Mesenchymal stem cell (in vitro differentiated cells and primary cell): ENCODE measurements at regions not wholly inside any gene's neighbourhood (a gene's known extent, or its start where the extent isn't known, plus 50 kb on each side); places are given as distances from the start of the nearest gene placed in this dataset.

Experiments used
- DNase-seq: peaks from one replicate; pipeline ENCODE4 v3.0.0-alpha.2; 2013
- H2AFZ ChIP-seq: one replicate; pipeline ENCODE4 v1.6.1; 2013; ENCODE audit warnings: low read depth, mild to moderate bottlenecking, control low read depth, inconsistent platforms, low read length, moderate library complexity
- H2AK5ac ChIP-seq: 2 replicates; pipeline ENCODE4 v1.6.1; 2013; ENCODE audit warnings: low read length, moderate library complexity, mild to moderate bottlenecking, inconsistent platforms; ENCODE audit not compliant: severe bottlenecking
- H2BK120ac ChIP-seq: one replicate; pipeline ENCODE4 v1.6.1; 2013; ENCODE audit warnings: low read depth, mild to moderate bottlenecking, inconsistent platforms, low read length, moderate library complexity
- H2BK12ac ChIP-seq, 2 experiments: one replicate each; pipeline ENCODE4 v1.6.1; 2013; ENCODE audit warnings: inconsistent platforms in 2 of 2, low read length in 2 of 2, mild to moderate bottlenecking in 2 of 2, moderate library complexity in 2 of 2, control low read depth in 1 of 2
- H2BK15ac ChIP-seq: one replicate; pipeline ENCODE4 v1.6.1; 2013; ENCODE audit warnings: mild to moderate bottlenecking, low read depth, inconsistent platforms; ENCODE audit not compliant: poor library complexity, severe bottlenecking
- H2BK5ac ChIP-seq: 2 replicates; pipeline ENCODE4 v1.6.1; 2013; ENCODE audit warnings: low read depth, mild to moderate bottlenecking, low read length, control low read depth, inconsistent platforms; ENCODE audit not compliant: poor library complexity, severe bottlenecking
- H3K14ac ChIP-seq, 2 experiments: one replicate each; pipeline ENCODE4 v1.6.1; 2013; ENCODE audit warnings: inconsistent platforms in 2 of 2, low read length in 2 of 2, control low read depth in 1 of 2, mild to moderate bottlenecking in 1 of 2, moderate library complexity in 1 of 2
- H3K18ac ChIP-seq, 2 experiments: one replicate each; pipeline ENCODE4 v1.6.1; 2013; ENCODE audit warnings: inconsistent platforms in 2 of 2, low read length in 2 of 2, control low read depth in 1 of 2, low read depth in 1 of 2, mild to moderate bottlenecking in 1 of 2
- H3K23ac ChIP-seq, 2 experiments: one replicate each; pipeline ENCODE4 v1.6.1; 2013; ENCODE audit warnings: inconsistent platforms in 2 of 2, low read length in 2 of 2, mild to moderate bottlenecking in 2 of 2, moderate library complexity in 2 of 2, control low read depth in 1 of 2
- H3K27ac ChIP-seq: 2 replicates; pipeline ENCODE4 v1.5.1; 2013; ENCODE audit warnings: mild to moderate bottlenecking, moderate library complexity, low read length, control low read depth, inconsistent platforms; ENCODE audit not compliant: poor library complexity, severe bottlenecking
- H3K27me3 ChIP-seq, 2 experiments: 2 replicates each; pipeline versions ENCODE4 v1.6.1 to v1.7.0; 2013; ENCODE audit warnings: low read length in 2 of 2, mild to moderate bottlenecking in 2 of 2, moderate library complexity in 2 of 2, control low read depth in 1 of 2, inconsistent platforms in 1 of 2; ENCODE audit not compliant: control insufficient read depth in 1 of 2, insufficient read depth in 1 of 2
- H3K36me3 ChIP-seq, 2 experiments: 2 replicates each; pipeline versions ENCODE4 v1.6.1 to v1.7.0; 2013; ENCODE audit warnings: low read length in 2 of 2, control low read depth in 1 of 2, inconsistent platforms in 1 of 2, low read depth in 1 of 2, mild to moderate bottlenecking in 1 of 2; ENCODE audit not compliant: insufficient read depth in 2 of 2, control insufficient read depth in 1 of 2
- H3K4ac ChIP-seq, 2 experiments: one replicate each; pipeline ENCODE4 v1.6.1; 2013; ENCODE audit warnings: inconsistent platforms in 2 of 2, low read length in 2 of 2, mild to moderate bottlenecking in 2 of 2, moderate library complexity in 2 of 2, control low read depth in 1 of 2, low read depth in 1 of 2
- H3K4me1 ChIP-seq: 2 replicates; pipeline ENCODE4 v1.6.1; 2013; ENCODE audit warnings: low read depth, low read length, control low read depth; ENCODE audit not compliant: control insufficient read depth, insufficient read depth
- H3K4me2 ChIP-seq: 2 replicates; pipeline ENCODE4 v1.6.1; 2013; ENCODE audit warnings: low read length, mild to moderate bottlenecking, inconsistent platforms; ENCODE audit not compliant: poor library complexity, severe bottlenecking
- H3K4me3 ChIP-seq, 2 experiments: 2 replicates each; pipeline versions ENCODE4 v1.5.1 to v1.7.0; 2013; ENCODE audit warnings: low read length in 2 of 2, mild to moderate bottlenecking in 2 of 2, control low read depth in 1 of 2, low read depth in 1 of 2; ENCODE audit not compliant: insufficient read depth in 1 of 2
- H3K79me1 ChIP-seq: replicated peaks from 2 replicates; pipeline ENCODE4 v1.6.1; 2013; ENCODE audit warnings: mild to moderate bottlenecking, control low read depth, low read length, inconsistent platforms; ENCODE audit not compliant: poor library complexity, severe bottlenecking
- H3K9ac ChIP-seq: 2 replicates; pipeline ENCODE4 v1.7.0; 2013; ENCODE audit warnings: mild to moderate bottlenecking, low read length, moderate library complexity
- H3K9me3 ChIP-seq: 2 replicates; pipeline ENCODE4 v1.7.0; 2013; ENCODE audit warnings: mild to moderate bottlenecking, low read length; ENCODE audit not compliant: control insufficient read depth
- H4K8ac ChIP-seq: one replicate; pipeline ENCODE4 v1.6.1; 2013; ENCODE audit warnings: inconsistent platforms, mild to moderate bottlenecking, low read length, moderate library complexity
- H4K91ac ChIP-seq: one replicate; pipeline ENCODE4 v1.6.1; 2013; ENCODE audit warnings: mild to moderate bottlenecking, low read length, inconsistent platforms
- WGBS: methylation state at CpG from one replicate; pipeline ENCODE4 v1.1.7; 2013; ENCODE audit warnings: mixed read lengths; 5-methylcytosine and 5-hydroxymethylcytosine counted together

DNA sequence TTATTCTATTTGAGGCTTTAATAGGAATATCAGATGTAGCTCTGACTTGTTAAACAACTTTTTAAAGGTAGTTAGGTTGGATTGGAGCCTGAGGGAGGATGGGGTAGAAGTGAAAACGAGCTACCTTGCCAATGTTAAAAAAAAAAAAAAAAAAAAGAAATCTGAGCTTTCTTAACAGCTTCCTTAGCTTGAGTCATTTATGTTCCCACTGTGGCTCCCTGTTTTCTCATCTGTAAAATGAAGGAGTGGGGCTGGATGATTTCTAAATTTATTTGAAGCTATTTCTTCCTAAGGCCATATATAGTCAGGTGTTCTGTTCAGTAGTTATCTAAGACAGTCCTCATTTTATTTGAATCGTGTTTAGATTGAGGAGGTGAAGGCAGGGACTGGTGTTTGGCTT lies 105.7 kb downstream of the EDEM1 start:
- Histone ChIP-seq H4K8ac (no peak overlapping the region), H3K18ac (no peak overlapping the region), H3K4me2 (no peak overlapping the region), H2BK12ac (no peak overlapping the region), H3K4me3 (no peak overlapping the region), H2AK5ac (no peak overlapping the region), H3K23ac (no peak overlapping the region), H2BK120ac (no peak overlapping the region), H3K4me1 (no peaks in the 10 kb centered on the region), H3K9me3 (peaks cover 3% of the 10 kb centered on the region), H3K27me3 (no peaks in the 10 kb centered on the region), H3K14ac (no peak overlapping the region), H2BK5ac (no peak overlapping the region), H4K91ac (no peak overlapping the region), H2BK15ac (no peak overlapping the region), H3K9ac (no peak overlapping the region), H3K79me1 (no peaks in the 10 kb centered on the region), H3K27ac (no peak overlapping the region), H2AFZ (no peak overlapping the region), H3K36me3 (no peaks in the 10 kb centered on the region), H3K4ac (no peak overlapping the region)
- WGBS, result 52% methylated on average over 1 of the region's 2 CpGs
- DNase-seq, result no peak

DNA sequence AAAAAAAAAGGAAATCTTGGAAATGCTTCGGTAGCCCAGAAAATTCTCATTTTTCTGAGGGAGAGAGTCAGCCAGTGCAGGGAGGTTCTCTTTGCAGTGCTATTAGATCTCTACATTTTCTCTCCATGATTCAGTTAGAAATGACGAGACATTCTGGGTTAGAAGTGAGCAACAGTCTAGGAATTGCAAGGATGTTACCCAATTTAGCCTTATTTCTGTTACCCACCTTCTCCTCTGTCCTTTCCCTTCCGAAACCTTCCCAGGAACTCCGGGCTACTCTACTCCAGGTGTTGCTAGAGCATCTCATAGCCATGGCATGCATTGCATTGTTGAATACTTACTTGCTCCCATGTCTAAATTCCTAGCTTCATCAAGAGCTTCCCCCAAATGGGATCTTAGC lies 106.8 kb downstream of the EDEM1 start:
- Histone ChIP-seq H3K23ac (no peak overlapping the region), H2BK5ac (no peak overlapping the region), H2AFZ (no peak overlapping the region), H3K9me3 (no peaks in the 10 kb centered on the region), H2BK120ac (no peak overlapping the region), H4K91ac (no peak overlapping the region), H3K18ac (no peak overlapping the region), H3K14ac (no peak overlapping the region), H3K4ac (no peak overlapping the region), H3K27ac (no peak overlapping the region), H3K4me2 (no peak overlapping the region), H2AK5ac (no peak overlapping the region), H3K4me1 (no peaks in the 10 kb centered on the region), H3K36me3 (no peaks in the 10 kb centered on the region), H2BK12ac (no peak overlapping the region), H3K79me1 (no peaks in the 10 kb centered on the region), H2BK15ac (no peak overlapping the region), H3K4me3 (no peak overlapping the region), H3K27me3 (no peaks in the 10 kb centered on the region), H4K8ac (no peak overlapping the region), H3K9ac (no peak overlapping the region)
- no peak for DNase-seq
- 61% methylated on average over 4 of the region's 4 CpGs for WGBS

DNA sequence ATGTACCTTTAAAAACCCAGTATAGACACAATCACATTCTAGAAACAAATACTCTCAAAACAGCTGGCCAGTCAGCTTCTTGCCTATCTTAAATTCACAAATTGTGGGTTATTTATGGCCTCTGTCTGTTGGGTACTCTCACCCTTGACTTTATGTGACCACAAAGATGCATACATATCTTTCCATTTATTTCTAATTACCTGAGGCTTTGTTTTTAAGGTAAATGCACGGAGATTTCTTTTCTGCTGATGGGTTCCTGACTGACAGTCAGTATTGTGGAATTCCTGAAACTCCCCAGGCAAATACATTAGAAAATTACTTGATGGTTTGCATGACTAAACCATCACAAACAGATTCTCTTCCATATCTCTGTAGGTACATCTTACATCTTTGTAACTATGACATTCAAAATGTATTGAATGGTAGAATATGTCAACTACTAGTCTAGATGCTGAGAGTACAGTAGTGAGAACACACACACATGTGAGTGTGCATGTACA lies 107.7 kb downstream of the EDEM1 start:
- Histone ChIP-seq H3K27ac (no peak overlapping the region), H4K8ac (no peak overlapping the region), H3K9ac (no peak overlapping the region), H3K27me3 (no peaks in the 10 kb centered on the region), H2BK5ac (no peak overlapping the region), H3K23ac (no peak overlapping the region), H3K36me3 (no peaks in the 10 kb centered on the region), H4K91ac (no peak overlapping the region), H3K4me1 (no peaks in the 10 kb centered on the region), H2AK5ac (no peak overlapping the region), H3K4ac (no peak overlapping the region), H2BK15ac (no peak overlapping the region), H3K79me1 (no peaks in the 10 kb centered on the region), H3K14ac (no peak overlapping the region), H3K9me3 (no peaks in the 10 kb centered on the region), H2BK120ac (no peak overlapping the region), H3K4me2 (no peak overlapping the region), H2AFZ (no peak overlapping the region), H2BK12ac (no peak overlapping the region), H3K18ac (no peak overlapping the region), H3K4me3 (no peak overlapping the region)
- WGBS, result 60% methylated on average over 1 of the region's 1 CpG
- DNase-seq, result no peak

DNA sequence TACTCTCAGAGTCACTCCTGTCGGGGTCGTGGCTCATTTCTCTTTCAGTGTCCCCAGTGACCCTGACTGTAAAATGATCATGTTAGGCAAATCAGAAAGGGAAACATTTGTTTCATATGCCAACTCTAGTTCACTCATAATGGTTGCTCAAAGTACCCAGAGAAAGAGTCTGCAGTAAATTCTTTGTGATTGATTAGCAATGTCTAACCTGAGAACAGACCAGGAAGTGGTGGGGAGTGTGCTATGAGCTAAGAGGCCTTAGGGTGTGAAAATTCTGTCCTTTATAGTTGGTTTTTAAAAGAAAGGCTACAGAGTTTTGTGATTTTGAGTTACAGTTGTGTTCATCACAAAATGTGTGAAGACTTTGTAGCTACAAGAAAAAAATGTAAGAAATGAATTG lies 108.9 kb downstream of the EDEM1 start:
- Histone ChIP-seq H3K18ac (no peak overlapping the region), H3K4me2 (no peak overlapping the region), H3K4me3 (no peak overlapping the region), H3K36me3 (no peaks in the 10 kb centered on the region), H2BK15ac (no peak overlapping the region), H3K27me3 (no peaks in the 10 kb centered on the region), H3K4me1 (no peaks in the 10 kb centered on the region), H2AK5ac (no peak overlapping the region), H3K14ac (no peak overlapping the region), H3K9me3 (no peaks in the 10 kb centered on the region), H2AFZ (no peak overlapping the region), H3K4ac (no peak overlapping the region), H3K9ac (no peak overlapping the region), H3K27ac (no peak overlapping the region), H2BK5ac (no peak overlapping the region), H3K23ac (no peak overlapping the region), H2BK12ac (no peak overlapping the region), H4K91ac (no peak overlapping the region), H4K8ac (no peak overlapping the region), H3K79me1 (no peaks in the 10 kb centered on the region), H2BK120ac (no peak overlapping the region)
- WGBS, result 100% methylated on average over 2 of the region's 2 CpGs
- DNase-seq, result no peak
